Lower leg skin (tissue), 3 donors: ENCODE measurements at regions not wholly inside any gene's neighbourhood (a gene's known extent, or its start where the extent isn't known, plus 50 kb on each side); places are given as distances from the start of the nearest gene placed in this dataset.

Experiments used
- CTCF ChIP-seq, 3 donors: fragments of 450-650 bp; IDR thresholded peaks; one replicate each; pipeline ENCODE4 v1.5.1; 2016; ENCODE audit warnings: antibody characterized with exemption in 3 of 3, mild to moderate bottlenecking in 3 of 3, moderate library complexity in 2 of 3
- POLR2A ChIP-seq, 2 donors: fragments of 450-650 bp; IDR thresholded peaks; one replicate each; pipeline ENCODE4 v1.6.1; 2016 to 2017; ENCODE audit warnings: antibody characterized with exemption in 2 of 2, mild to moderate bottlenecking in 1 of 2, moderate library complexity in 1 of 2

GRCh38 chr11:91688672-91689071 is 535.9 kb upstream of the FAT3 start:
- TF ChIP-seq CTCF (IDR thresholded peaks at IDR 0.05) (no peak), POLR2A (IDR thresholded peaks at IDR 0.05) (no peak)
